SU-DHL-6 (cell line): ENCODE measurements at regions not wholly inside any gene's neighbourhood (a gene's known extent, or its start where the extent isn't known, plus 50 kb on each side); places are given as distances from the start of the nearest gene placed in this dataset.

Source experiments
- H2AFZ ChIP-seq: fragments of 200-600 bp; sonication (generic); 2 replicates; pipeline ENCODE4 v1.6.1; 2014; ENCODE audit warnings: low read depth, mild to moderate bottlenecking, moderate library complexity, mixed read lengths, antibody characterized with exemption, low read length; ENCODE audit not compliant: severe bottlenecking
- H3F3A ChIP-seq: fragments of 200-600 bp; shearing (Covaris generic); 2 replicates; pipeline ENCODE4 v1.6.0; 2016; ENCODE audit warnings: antibody characterized with exemption, mild to moderate bottlenecking; ENCODE audit not compliant: insufficient read depth
- H3K27ac ChIP-seq: fragments of 200-600 bp; sonication (generic); 2 replicates; pipeline ENCODE4 v1.5.1; 2016; ENCODE audit warnings: low read depth, mild to moderate bottlenecking, low read length, moderate library complexity, mixed read lengths
- H3K27me3 ChIP-seq: fragments of 200-600 bp; sonication (generic), shearing (Covaris generic); 2 replicates; pipeline ENCODE4 v1.6.0; 2014; ENCODE audit warnings: mild to moderate bottlenecking, low read length
- H3K36me3 ChIP-seq: fragments of 200-600 bp; sonication (generic); 2 replicates; pipeline ENCODE4 v1.6.1; 2014; ENCODE audit warnings: mild to moderate bottlenecking, low read length, mixed read lengths
- H3K4me2 ChIP-seq: fragments of 300-600, 200-600 bp; shearing (Covaris generic), sonication (generic); 2 replicates; pipeline ENCODE4 v1.6.0; 2014; ENCODE audit warnings: low read length, low read depth, mild to moderate bottlenecking; ENCODE audit not compliant: poor library complexity, severe bottlenecking
- H3K4me3 ChIP-seq: fragments of 200-600 bp; sonication (generic); 2 replicates; pipeline ENCODE4 v1.5.1; 2014; ENCODE audit warnings: antibody characterized with exemption, low read length, mild to moderate bottlenecking, mixed read lengths; ENCODE audit not compliant: insufficient read depth, poor library complexity, severe bottlenecking
- H3K79me2 ChIP-seq: fragments of 200-600 bp; sonication (generic); 2 replicates; pipeline ENCODE4 v1.6.1; 2014; ENCODE audit warnings: mild to moderate bottlenecking, low read length, moderate library complexity; ENCODE audit not compliant: insufficient read depth
- H3K9ac ChIP-seq: fragments of 200-600 bp; sonication (generic); 2 replicates; pipeline ENCODE4 v1.7.0; 2014; ENCODE audit warnings: mild to moderate bottlenecking, low read length
- H3K9me2 ChIP-seq: fragments of 200-600 bp; sonication (generic); replicated peaks from 2 replicates; pipeline ENCODE4 v1.6.1; 2014; ENCODE audit warnings: low read length; ENCODE audit not compliant: insufficient read depth
- H3K9me3 ChIP-seq: fragments of 200-600 bp; sonication (generic); 2 replicates; pipeline ENCODE4 v1.6.1; 2014; ENCODE audit warnings: low read length, mixed read lengths; ENCODE audit not compliant: insufficient read depth
- H4K20me1 ChIP-seq: fragments of 200-600 bp; sonication (generic); 2 replicates; pipeline ENCODE4 v1.6.1; 2014; ENCODE audit warnings: low read depth, mild to moderate bottlenecking, antibody characterized with exemption, low read length, moderate library complexity, mixed read lengths
- CTCF ChIP-seq: fragments of 200-600 bp; sonication (generic); IDR thresholded peaks from one replicate; pipeline ENCODE4 v1.5.1; 2017; ENCODE audit warnings: antibody characterized with exemption, mild to moderate bottlenecking, low read length, moderate library complexity; ENCODE audit not compliant: insufficient read depth, poor library complexity, severe bottlenecking
- EZH2phosphoT487 ChIP-seq: fragments of 200-600 bp; sonication (generic), shearing (Covaris generic); conservative IDR thresholded peaks from 2 replicates; pipeline ENCODE4 v1.6.1; 2018; ENCODE audit warnings: mild to moderate bottlenecking, antibody characterized with exemption, low read length, moderate library complexity, mixed read lengths

DNA sequence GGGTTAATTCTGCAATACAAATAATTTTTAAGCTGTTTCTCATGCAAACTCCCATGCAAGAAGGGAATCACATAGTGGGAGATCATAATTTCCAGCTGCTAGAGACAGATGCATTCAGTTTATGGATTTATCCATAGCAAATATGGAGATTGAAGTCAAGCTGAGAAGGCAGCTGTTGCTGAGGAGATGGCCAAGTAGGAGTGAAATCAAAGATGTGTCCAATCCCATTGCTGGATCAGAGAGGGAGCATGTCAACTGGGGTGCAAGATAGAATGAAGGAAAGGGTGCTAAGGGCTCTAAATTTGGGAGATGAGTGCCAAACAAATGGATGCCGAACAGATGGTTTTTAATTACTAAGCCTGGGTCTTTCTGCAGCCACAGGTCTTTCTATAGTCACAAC lies 504.5 kb downstream of the NFIB start:
- no peaks in the 10 kb centered on the region for H3K9me3 ChIP-seq
- no peak overlapping the region for H2AFZ ChIP-seq
- H3K36me3 ChIP-seq, result no peaks in the 10 kb centered on the region
- TF ChIP-seq CTCF (no peak), EZH2phosphoT487 (no peak)
- no peaks in the 10 kb centered on the region for H3F3A ChIP-seq
- H3K4me3 ChIP-seq, result no peak overlapping the region
- no peaks in the 10 kb centered on the region for H4K20me1 ChIP-seq
- H3K79me2 ChIP-seq, result no peaks in the 10 kb centered on the region
- H3K27me3 ChIP-seq, result no peaks in the 10 kb centered on the region
- no peak overlapping the region for H3K4me2 ChIP-seq
- no peak overlapping the region for H3K27ac ChIP-seq
- no peaks in the 10 kb centered on the region; the same call in 1 of the 2 replicates for H3K9me2 ChIP-seq
- no peak overlapping the region for H3K9ac ChIP-seq

GRCh38 chr9:13807118-13807517 lies 506.8 kb downstream of the NFIB start:
- Histone ChIP-seq H3K9me3 (no peaks in the 10 kb centered on the region), H3K9me2 (no peaks in the 10 kb centered on the region; the same call in 1 of the 2 replicates), H3K9ac (no peak overlapping the region), H2AFZ (no peak overlapping the region), H3K27me3 (no peaks in the 10 kb centered on the region), H3F3A (no peaks in the 10 kb centered on the region), H3K27ac (no peak overlapping the region), H3K36me3 (no peaks in the 10 kb centered on the region), H3K4me2 (no peak overlapping the region), H4K20me1 (no peaks in the 10 kb centered on the region), H3K79me2 (no peaks in the 10 kb centered on the region), H3K4me3 (no peak overlapping the region)
- TF ChIP-seq CTCF (no peak), EZH2phosphoT487 (no peak)

DNA sequence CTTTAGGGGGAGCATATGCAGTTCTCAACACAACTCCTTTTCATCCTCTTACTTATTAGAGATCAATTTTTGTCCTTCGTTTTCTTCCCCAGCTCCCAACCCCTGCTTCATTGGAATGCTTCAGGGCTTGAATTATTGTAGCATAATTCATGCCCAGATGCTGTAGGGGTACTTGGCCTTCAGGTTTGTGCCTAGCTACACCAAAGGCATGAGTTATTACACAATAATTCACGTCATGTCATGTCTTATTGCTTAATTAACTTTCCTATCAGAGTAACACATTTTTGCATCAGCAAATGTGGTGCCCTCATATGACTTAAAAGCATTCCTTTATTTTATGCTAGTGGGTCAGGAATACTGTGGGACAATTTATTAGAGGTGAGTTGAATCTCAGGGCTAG lies 507.2 kb downstream of the NFIB start:
- H3K79me2 ChIP-seq, result no peaks in the 10 kb centered on the region
- H4K20me1 ChIP-seq, result no peaks in the 10 kb centered on the region
- no peak overlapping the region for H3K9ac ChIP-seq
- no peak overlapping the region for H2AFZ ChIP-seq
- no peaks in the 10 kb centered on the region; the same call in 1 of the 2 replicates for H3K9me2 ChIP-seq
- H3F3A ChIP-seq, result no peaks in the 10 kb centered on the region
- no peaks in the 10 kb centered on the region for H3K36me3 ChIP-seq
- no peaks in the 10 kb centered on the region for H3K27me3 ChIP-seq
- no peak overlapping the region for H3K4me2 ChIP-seq
- TF ChIP-seq CTCF (no peak), EZH2phosphoT487 (no peak)
- H3K4me3 ChIP-seq, result no peak overlapping the region
- no peak overlapping the region for H3K27ac ChIP-seq
- H3K9me3 ChIP-seq, result no peaks in the 10 kb centered on the region

- Histone ChIP-seq H3K9me3 (no peaks in the 10 kb centered on the region), H4K20me1 (no peaks in the 10 kb centered on the region), H3K36me3 (no peaks in the 10 kb centered on the region), H3F3A (no peaks in the 10 kb centered on the region), H3K4me2 (no peak overlapping the region), H3K79me2 (no peaks in the 10 kb centered on the region), H3K9me2 (no peaks in the 10 kb centered on the region; the same call in 1 of the 2 replicates), H3K27me3 (no peaks in the 10 kb centered on the region), H2AFZ (no peak overlapping the region), H3K27ac (no peak overlapping the region), H3K4me3 (no peak overlapping the region), H3K9ac (no peak overlapping the region)
- TF ChIP-seq CTCF, result no peak
Measured at GRCh38 chr9:13805546-13805945, 508.4 kb downstream of the NFIB start.
